Germinal center (tissue), 1 donor: ENCODE measurements at regions not wholly inside any gene's neighbourhood (a gene's known extent, or its start where the extent isn't known, plus 50 kb on each side); places are given as distances from the start of the nearest gene placed in this dataset.
"Not testable (repeated sequence)": the region's sequence is repeated elsewhere in the genome, so short reads cannot be mapped to it uniquely, and the experiment has no call there.

Source experiments
- DNase-seq: peaks from one replicate; pipeline ENCODE4 v3.0.0; 2012; ENCODE audit warnings: mixed read lengths, low spot score

DNA sequence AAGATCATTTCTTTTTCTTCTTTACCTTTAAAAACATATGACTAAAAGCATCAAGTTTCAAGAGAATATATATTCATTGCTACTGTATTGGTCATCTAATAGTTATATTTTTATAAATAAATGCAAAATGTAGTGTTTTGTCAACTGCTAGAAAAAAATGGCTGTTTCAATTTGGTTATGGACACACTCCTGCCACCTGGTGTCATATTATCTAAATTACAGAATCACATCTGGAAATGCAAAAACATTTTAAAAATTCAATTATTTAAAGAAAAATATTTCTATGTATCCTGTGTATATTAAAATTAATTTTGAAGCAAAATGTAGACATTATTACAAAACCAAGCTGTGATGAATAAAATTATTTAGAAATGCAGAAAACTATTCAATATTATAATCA is 329.4 kb upstream of the PCDH18 start:
- no peak for DNase-seq

DNA sequence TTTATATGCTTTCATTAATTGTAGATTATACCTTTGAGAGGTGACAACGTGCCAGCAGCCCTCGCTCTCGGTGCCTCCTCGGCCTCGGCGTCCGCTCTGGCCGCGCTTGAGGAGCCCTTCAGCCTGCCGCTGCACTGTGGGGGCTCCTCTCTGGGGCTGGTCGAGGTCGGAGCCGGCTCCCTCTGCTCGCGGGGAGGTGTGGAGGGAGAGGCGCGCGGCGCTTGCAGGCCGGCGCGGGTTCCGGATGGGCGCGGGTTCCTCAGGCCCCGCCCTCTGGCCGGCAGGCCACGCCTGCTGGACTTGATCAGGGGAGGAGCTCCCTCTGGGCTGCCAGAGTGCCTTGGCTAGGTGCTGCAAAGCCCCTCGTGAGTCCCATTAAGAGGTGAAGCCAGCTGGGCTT is 321.1 kb upstream of the PCDH18 start:
- DNase-seq = no peak

DNA sequence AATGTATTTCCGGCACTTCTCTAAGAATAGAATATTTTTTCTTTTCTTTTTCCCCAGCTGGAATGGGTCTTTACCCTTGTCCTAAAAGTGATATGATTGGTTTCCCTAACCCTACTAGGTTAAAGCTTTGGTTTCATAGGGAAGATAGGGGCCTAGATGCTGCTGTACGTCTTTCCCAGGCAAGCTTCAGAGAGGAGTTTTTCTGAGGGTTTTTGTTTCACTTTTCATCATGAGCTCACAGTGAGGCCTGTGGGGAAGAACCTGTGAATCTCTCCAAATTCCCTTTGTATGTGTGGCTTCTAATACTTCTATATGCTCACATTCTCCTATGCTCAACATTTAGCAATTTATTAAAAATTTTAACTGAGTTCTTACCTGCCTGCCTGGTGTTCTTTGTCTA is 320.0 kb upstream of the PCDH18 start:
- DNase-seq = no peak

DNA sequence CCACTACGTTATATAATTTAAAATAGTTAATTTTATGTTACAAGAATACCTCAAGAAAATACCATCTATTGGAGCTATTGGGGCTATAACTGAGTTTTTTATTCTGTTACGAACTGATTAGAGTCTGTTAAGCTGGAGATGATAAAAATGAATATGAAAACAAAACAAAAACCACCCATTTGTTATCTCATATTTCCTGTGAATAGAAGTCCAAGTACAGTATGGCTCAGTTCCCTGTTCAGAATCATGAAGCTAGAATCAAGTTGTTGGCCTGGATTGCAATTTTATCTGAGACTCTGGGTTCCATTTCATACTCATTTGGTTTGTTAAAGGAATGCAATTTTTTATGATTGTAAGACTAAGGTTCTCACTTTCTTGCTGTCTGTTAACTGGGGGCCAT is 319.1 kb upstream of the PCDH18 start:
- no peak for DNase-seq

DNA sequence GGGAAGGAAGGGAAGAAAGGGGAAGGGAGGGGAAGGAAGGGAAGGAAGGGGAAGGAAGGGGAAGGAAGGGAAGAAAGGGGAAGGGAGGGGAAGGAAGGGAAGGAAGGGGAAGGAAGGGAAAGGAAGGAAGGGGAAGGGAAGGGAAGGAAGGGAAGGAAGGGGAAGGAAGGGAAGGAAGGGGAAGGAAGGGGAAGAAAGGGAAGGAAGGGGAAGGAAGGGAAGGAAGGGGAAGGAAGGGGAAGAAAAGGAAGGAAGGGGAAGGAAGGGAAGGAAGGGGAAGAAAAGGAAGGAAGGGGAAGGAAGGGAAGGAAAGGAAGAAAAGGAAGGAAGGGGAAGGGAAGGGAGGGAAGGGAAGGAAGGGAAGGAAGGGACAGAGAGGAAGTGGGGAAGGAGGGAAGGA is 295.7 kb upstream of the PCDH18 start:
- DNase-seq = not testable (repeated sequence)

DNA sequence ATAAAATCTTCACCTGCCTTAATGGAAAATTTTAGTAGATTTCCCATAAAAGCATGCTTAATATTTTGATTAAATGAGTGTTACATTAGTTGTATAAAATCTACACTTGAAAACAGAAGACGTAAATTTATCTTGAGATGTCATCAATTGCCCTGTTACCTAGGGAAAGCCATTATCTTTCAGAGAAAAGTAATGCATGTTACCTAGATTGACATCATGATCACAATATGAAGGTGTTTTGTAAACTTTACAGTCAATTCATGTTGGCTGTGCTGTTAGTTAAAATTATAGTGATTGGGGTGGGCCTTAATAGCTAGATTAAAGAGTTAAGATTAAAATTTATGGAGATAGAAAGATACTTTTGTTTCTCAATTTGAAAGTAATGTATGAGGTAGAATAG is 293.2 kb upstream of the PCDH18 start:
- no peak for DNase-seq

DNA sequence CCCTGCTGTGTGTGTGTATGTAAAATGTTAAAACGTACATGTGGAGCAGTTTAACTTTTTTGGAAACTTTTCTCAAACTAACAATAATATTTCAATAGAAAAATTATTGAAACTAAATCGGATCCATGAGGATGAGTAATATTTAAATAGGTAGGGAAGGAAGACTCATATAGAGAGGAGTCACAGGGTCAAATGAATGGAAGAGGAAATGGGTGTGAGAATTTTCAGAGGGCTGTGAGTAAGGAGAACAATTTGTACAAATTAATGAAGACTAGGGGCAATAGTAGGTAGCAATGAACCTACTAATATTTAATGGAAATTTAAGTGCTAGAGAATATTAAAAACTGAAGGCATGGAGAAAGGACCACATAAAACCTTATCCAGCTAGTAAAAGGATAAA is 290.7 kb upstream of the PCDH18 start:
- no peak for DNase-seq

DNA sequence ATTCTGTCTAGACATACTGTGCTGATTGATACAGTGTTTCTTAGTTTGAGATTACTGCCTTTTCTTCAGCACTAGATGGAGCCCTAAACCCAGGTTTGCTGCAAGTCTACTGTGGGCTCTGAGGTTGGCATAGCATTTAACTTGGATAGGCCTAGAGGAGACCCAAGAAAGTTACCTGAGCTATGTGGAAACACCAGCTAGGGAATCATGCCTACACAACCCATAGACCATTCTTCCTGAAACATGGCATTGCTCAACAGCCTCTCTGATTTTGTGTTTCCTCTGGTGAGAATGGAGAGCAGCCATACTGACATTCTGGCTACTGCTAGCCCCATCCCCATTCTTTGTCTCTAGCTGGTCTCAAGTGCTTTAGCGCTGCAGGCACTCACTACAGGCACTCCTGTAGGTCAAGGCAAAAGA is 287.7 kb upstream of the PCDH18 start:
- no peak for DNase-seq

DNA sequence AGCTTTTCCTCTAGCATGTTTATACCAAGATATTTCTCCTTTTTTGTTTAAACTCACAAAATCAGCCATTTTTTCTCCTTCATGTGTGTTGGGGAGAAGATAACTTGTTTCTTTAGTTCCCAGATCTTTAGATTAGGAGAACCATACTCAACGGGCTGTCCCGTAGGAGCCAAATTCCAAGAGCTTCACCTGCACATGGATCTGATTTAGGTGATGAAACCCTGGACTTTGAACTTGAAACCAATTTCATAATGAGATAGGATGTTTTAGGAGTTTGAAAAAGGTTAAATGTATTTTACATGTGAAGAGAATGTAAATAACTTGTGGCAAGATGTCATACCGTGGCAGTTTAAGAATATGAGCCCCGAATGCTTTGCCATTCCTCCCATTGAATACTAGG is 280.0 kb upstream of the PCDH18 start:
- DNase-seq = no peak

DNA sequence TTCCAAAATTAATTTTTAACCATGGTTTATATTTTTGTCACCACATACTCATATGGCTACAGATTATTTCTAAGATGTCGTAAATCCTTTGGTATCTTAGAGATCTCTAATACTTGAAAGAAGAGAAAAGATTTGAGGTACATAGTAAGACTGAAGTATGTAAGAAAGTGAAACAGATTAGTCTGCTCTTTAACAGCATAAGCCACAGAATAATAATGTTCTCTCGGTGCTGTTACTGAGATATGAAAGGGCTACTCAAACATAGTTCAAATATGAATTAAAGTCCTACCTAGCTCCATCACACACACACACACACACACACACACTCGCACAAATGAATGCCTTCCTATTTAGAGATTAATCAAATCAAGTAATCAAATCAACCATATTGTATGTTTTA is 274.1 kb upstream of the PCDH18 start:
- no peak for DNase-seq

DNA sequence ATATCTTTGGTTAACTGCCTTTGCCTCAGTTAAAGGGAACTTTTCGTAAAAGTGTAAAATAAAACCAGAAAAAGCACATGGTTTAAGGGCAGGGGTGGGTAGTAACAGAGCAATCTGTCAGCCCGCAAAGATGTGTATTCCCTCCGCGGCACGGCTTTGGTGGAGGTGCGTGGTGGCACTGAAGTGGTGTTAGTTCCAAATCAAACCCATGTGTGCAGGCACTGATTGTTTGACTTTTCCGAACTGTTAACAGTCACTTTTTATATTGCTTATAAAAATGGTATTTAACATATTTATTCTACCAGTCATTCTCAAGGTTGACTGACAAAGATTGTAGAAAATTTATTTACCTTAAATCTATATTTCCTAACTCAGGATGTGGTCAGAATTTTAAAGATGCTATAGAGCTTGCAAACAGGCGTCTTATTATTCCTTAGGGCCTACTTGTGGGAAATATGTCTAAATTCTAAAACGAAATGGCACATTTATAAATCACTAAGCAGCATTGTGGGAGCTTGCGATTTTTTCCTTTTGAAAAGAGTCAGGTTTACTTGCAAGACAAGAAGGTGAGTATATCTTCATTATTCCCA is 272.7 kb upstream of the PCDH18 start:
- DNase-seq = no peak

DNA sequence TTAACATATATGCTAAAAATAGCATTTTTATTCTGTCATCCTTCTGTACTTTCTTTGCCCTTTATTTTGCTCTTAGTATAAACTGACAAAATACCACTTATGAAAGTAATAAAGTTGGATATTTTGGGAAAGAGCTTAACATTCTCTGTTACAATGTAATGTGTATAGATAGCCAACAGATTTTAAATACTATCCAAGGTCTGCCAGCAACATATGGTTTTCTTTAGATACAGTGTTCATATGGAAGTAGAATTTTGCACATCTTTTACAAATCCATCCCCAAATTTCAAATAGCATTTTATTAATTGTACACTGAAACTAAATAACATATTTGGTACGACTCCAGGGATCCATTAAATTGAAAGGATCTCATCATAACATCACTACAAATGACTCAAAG is 268.6 kb upstream of the PCDH18 start:
- no peak for DNase-seq

DNA sequence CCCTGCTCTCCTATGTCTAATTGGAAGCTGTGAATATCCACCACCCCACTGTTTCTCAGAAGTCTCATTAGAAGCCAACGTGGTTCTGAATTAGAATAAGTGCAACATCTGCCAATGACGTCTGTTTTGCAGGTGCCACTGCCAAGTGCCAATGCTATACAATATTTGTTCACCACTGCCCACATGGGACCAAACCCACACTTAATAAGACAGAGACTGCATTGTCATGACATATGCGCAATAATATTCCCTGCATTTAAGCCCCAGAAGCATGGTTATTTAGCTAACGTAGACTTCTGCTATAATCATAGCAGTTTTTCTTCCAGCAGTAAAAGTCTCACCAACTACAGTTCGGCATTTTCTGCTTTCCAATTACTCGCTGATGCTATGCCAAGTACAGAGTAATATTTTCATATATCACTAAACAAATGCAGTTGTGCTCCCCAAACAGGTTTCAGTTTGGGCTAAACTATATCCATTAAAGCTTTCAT is 262.5 kb upstream of the PCDH18 start:
- DNase-seq = no peak

DNA sequence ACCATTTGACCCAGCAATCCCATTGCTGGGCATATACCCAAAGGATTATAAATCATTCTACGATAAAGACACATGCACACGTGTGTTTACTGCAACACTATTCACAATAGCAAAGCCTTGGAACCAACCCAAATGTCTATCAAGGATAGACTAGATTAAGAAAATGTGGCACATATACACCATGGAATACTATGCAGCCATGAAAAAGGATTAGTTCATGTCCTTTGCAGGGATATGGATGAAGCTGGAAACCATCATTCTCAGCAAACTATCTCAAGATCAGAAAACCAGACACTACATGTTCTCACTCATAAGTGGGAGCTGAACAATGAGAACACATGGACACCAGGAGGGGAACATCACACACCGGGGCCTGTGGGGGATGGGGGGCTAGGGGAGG is 257.0 kb upstream of the PCDH18 start:
- not testable (repeated sequence) for DNase-seq

DNA sequence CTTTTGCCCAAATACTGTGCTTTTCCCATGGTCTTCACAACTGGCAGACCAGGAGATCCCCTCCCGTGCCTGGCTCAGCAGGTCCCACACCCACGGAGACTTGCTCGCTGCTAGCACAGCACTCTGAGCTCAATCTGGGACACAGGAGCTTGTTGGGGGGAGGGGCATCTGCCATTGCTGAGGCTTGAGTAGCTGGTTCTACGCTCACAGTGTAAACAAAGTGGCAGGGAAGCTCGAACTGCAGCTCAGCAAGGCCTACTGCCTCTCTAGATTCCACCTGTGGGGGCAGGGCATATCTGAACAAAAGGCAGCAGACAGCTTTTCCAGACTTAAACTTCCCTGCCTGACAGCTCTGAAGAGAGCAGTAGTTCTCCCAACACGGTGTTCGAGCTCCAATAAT is 251.6 kb upstream of the PCDH18 start:
- not testable (repeated sequence) for DNase-seq

DNA sequence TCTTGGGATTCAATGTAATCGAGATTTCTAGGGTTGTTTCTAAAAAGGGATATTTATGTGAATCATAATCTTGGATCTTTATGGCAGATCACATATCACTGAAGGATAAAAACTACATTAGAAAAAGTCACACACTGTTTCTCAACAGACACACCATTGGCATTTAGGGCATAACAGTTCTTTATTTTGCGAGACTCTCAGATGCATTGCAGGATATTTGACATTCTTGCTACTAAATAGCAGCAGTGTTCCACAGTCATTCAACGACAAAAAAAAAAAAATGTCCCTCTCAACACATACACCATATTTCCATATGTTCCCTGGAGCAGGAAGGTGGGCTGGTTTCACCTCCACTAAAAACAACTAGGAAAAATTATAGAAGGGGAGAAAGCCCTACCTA is 243.4 kb upstream of the PCDH18 start:
- DNase-seq = no peak

DNA sequence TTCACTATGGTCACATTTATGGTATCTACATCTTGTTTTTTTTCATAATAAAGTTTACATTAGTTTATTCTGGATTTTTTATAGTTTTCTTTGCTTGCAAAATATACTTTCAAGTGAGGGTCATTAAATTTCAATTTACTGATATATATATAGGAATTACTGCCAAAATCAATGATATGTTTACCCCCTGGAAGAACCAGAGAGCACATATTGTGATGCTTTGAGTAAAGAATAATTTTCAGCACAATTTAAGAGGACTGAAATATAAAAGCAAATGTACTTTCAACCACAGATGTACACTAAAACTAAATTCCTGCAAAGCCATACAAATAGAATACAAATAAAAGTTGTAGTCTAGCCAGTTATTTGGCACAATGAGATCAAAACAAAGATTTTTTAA is 242.2 kb upstream of the PCDH18 start:
- no peak for DNase-seq

DNA sequence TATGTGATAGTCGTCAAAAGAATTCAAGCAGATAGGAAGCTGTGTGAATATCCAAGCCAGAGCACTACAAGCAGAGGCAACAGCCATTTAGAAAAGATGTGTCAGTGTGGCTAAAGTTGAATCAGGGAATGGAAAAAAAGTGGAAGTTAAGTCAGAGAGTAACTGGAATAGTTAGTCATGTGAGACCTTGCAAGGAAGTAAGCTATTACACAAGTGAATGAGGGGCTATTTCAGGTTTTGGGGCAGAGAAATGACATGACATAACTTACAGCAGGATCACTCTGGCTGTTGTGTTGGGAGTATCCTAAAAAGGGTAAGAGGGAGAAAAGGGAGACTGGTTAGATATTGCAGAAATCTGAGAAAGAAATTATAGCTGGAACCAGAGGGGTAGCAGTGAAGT is 236.6 kb upstream of the PCDH18 start:
- no peak for DNase-seq

DNA sequence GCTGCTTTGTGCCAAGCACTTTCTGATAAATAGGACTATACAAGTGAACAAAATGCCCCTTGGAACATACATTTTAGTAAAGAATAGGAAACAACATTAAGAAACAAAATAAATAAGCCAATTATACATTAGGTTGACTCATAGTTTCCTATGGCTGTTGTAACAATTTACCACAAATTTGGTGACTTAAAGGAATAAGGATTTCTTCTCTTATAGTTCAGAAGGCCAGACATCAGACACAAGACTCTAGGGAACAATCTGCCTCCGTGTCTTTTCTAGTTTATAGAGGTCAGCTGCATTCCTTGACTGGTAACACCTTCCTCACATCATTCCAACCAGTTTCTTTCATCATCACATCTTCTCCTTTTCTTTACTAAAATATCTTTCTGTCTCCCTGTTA is 235.9 kb upstream of the PCDH18 start:
- no peak for DNase-seq

DNA sequence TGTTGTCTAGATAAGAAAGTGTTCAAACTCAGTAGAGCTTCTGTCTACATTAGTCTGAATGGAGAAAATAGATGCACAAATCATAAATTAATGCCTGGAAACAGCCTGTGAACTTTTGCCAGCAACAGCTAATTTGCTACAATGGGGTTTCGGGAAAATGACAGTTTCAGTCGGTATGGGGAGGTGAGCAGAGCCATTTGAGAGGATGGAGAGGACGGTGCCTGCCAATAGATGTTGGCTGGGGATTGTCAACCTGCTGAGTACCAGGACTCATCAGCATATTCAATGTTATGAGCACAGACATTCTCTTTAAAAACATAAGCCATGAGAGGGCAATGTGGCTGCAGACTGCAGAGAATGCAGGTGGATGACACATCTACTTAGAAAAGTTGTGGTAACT is 230.3 kb upstream of the PCDH18 start:
- no peak for DNase-seq

DNA sequence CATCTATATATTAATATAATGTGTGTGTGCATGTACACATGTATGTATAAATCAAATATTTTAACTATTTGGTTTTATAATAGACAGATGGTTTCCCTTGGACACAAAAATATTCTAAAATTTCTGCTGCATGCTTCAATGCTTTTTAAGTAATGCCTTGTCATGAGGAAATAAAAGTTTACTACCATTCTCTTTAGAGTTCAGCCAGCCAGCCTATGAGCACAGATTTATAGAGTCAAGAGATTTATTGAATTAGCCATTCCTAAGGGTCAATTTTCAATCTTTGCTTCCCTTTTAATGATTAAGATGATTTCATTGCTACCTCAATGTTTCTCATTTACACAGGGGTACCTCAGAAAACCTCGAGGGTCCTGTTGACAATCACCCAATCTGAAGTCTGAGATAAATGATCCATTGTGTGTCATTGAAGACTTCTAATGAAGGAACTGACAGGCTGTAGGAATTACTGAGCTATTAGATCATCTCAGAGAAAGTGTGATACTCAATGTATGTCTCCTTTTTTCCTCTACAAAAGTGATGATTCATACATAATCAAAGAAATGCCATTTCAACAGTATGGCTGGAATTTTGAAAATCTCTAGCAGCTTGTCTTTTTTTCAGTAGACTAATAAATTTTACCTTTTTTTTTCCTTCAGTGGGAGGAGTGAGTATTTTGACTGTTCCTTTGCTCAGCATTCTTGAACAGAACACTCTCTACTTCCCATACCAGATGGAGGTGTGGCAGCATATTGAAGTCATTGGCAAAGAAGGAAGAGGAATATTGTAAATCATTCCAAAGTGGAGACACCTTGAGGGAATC is 222.6 kb upstream of the PCDH18 start:
- no peak for DNase-seq

DNA sequence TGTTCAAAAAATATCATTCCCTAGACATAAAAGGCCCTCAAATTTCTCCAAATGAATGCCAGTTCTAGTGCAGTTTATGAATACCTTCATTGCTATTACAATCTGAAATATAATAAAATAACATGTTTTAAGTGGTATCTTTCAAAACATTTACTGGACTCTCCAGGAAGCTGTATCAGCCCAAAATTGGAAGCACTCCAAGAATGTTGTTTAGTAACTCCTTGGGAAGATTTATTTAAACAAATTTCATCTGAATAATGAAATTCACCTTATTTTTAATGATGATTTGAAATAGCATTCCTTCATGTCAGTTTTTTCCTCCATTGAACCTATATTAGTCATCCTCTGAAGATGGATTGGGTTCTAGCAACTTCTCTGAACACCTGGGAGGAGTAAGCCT is 217.2 kb upstream of the PCDH18 start:
- DNase-seq = no peak

DNA sequence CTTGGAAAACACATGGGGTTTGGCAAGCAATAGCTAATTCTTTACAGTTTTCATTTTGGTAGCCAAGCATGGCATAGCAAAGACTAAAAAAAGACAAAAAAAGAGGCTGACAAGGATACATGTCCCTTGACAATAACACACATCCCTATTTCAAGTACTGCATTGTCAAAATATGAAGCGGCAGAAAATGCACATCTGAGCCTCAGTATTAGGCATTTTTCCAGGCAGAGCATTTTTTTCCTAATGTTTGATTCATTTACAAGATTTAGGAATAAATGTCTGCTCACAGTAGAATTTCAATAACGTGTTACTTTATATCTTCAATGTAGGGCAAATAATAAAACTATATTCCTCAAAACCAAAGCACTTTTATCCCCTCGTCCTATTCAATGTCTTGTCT is 216.3 kb upstream of the PCDH18 start:
- no peak for DNase-seq

DNA sequence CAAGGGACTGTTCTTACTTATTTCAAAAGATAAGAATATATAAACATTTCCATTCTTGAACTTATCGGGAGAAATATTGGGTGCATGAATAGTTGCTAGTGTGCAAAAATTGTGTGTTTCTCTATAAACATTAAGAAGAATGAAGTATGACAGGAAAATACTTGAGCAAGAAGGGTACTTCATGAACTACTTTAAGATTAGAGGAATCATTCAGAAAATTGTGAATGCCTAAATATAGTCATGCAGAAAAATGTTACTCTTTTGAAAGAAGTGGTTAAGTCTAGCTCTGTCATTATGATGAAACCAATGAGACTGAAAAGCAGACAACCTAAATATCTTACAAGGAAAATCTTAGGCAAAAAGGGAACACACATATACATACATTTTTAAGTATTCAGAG is 207.8 kb upstream of the PCDH18 start:
- no peak for DNase-seq
